ENCODE measurements at regions not wholly inside any gene's neighbourhood (a gene's known extent, or its start where the extent isn't known, plus 50 kb on each side); places are given as distances from the start of the nearest gene placed in this dataset.

- WGBS (ENCODE audit: low lambda C conversion rate), result 2% methylated on average over 2 of the region's 2 CpGs
- Histone ChIP-seq H3K36me3 (replicated peaks in 1 of 2; ENCODE audit: control insufficient read depth in 1 of 2, insufficient read depth in 2 of 2, low read length in 2 of 2) (no peaks in the 10 kb centered on the region), H3K4me1 (ENCODE audit: insufficient read depth, low read length) (no peaks in the 10 kb centered on the region), H4K20me1 (ENCODE audit: insufficient read depth, low read length) (no peaks in the 10 kb centered on the region), H2AFZ (ENCODE audit: low read length) (no peak overlapping the region), H3K27ac (ENCODE audit: extremely low read length, insufficient read depth, low read length) (no peak overlapping the region), H3K9me3 (ENCODE audit: low read length) (no peaks in the 10 kb centered on the region), H3K9ac (ENCODE audit: insufficient read depth, low read depth, low read length) (no peak overlapping the region), H3K4me2 (ENCODE audit: low read depth, low read length) (no peak overlapping the region), H3K27me3 (ENCODE audit: control insufficient read depth in 1 of 2, insufficient read depth in 2 of 2, low read length in 2 of 2) (peaks cover 0 to 5% of the 10 kb centered on the region in 2 experiments; a peak in 1 of 5 replicates), H3K79me2 (ENCODE audit: insufficient read depth, low read length) (no peaks in the 10 kb centered on the region), H3K4me3 (replicated peaks in 1 of 3; ENCODE audit: insufficient read depth in 1 of 3, low read depth in 2 of 3, low read length in 3 of 3) (no peak overlapping the region)
- no peak for DNase-seq (ENCODE audit: low spot score)
- in situ Hi-C loops (cut with HindIII; ENCODE audit: extremely low pct_ligation_motif_present, low pct_unique_long_range_greater_than_20kb) (no loop called here), intact Hi-C loops (cut with micrococcal nuclease; ENCODE audit: unreplicated experiment) (no loop called here)
- no TSS peak for BruUV-seq (replicated peaks)
- ATAC-seq, result no peak
- POLR2A ChIA-PET, result no interaction called here
- no peak for TF ChIP-seq SRY (CRISPR knock-in tag; IDR thresholded peaks at IDR 0.05)
- TF ChIP-seq ZNF772 (CRISPR knock-in tag; IDR thresholded peaks at IDR 0.05), result no peak
- no peak for TF ChIP-seq ZNF776 (CRISPR knock-in tag; IDR thresholded peaks at IDR 0.05)
- TF ChIP-seq SP5 (CRISPR knock-in tag; IDR thresholded peaks at IDR 0.05; ENCODE audit: borderline replicate concordance, low read depth), result no peak
- no peak for TF ChIP-seq BCL3 (CRISPR knock-in tag; IDR thresholded peaks at IDR 0.05)
- TF ChIP-seq MAFG (CRISPR knock-in tag; IDR thresholded peaks at IDR 0.05), result no peak
- TF ChIP-seq DDIT3 (CRISPR knock-in tag; IDR thresholded peaks at IDR 0.05), result no peak
- CTCF ChIA-PET (ENCODE audit: low intra/inter-chr PET ratio, low total read pairs), result no interaction called here
- no peak for FAIRE-seq
Observed at GRCh38 chr1:81547912-81548303, 252.8 kb upstream of the ADGRL2 start.

GRCh38 chr1:81547261-81547911 is 253.3 kb upstream of the ADGRL2 start:
- no peak for ATAC-seq
- in situ Hi-C loops (cut with HindIII; ENCODE audit: extremely low pct_ligation_motif_present, low pct_unique_long_range_greater_than_20kb), result no loop called here
- WGBS (ENCODE audit: low lambda C conversion rate), result under 1% methylated on average over 6 of the region's 6 CpGs
- TF ChIP-seq EEA1 (CRISPR knock-in tag; IDR thresholded peaks at IDR 0.05; ENCODE audit: borderline replicate concordance), result no peak
- TF ChIP-seq TFDP1 (CRISPR knock-in tag; IDR thresholded peaks at IDR 0.05; ENCODE audit: borderline replicate concordance), result no peak
- no peak for TF ChIP-seq DRAP1 (CRISPR knock-in tag; IDR thresholded peaks at IDR 0.05)
- no peak for TF ChIP-seq KLF6 (CRISPR knock-in tag; IDR thresholded peaks at IDR 0.05)
- no peak for TF ChIP-seq HNRNPH1 (optimal IDR thresholded peaks at IDR 0.05; ENCODE audit: low read depth, low read length)
- TF ChIP-seq ARNT2 (CRISPR knock-in tag; IDR thresholded peaks at IDR 0.05; ENCODE audit: low read depth), result no peak
- TF ChIP-seq ZNF512 (CRISPR knock-in tag; IDR thresholded peaks at IDR 0.05), result no peak
- TF ChIP-seq ERF (CRISPR knock-in tag; IDR thresholded peaks at IDR 0.05), result no peak

More at GRCh38 chr1:81547261-81547911, 253.3 kb upstream of the ADGRL2 start:
- BruUV-seq (replicated peaks), result no TSS peak
- Histone ChIP-seq H3K27me3 (ENCODE audit: control insufficient read depth in 1 of 2, insufficient read depth in 2 of 2, low read length in 2 of 2) (peaks cover 0 to 5% of the 10 kb centered on the region in 2 experiments; a peak in 1 of 5 replicates), H3K9ac (ENCODE audit: insufficient read depth, low read depth, low read length) (no peak overlapping the region), H3K4me3 (replicated peaks in 1 of 3; ENCODE audit: insufficient read depth in 1 of 3, low read depth in 2 of 3, low read length in 3 of 3) (no peak overlapping the region), H3K4me2 (ENCODE audit: low read depth, low read length) (no peak overlapping the region), H3K27ac (ENCODE audit: extremely low read length, insufficient read depth, low read length) (no peak overlapping the region), H3K36me3 (replicated peaks in 1 of 2; ENCODE audit: control insufficient read depth in 1 of 2, insufficient read depth in 2 of 2, low read length in 2 of 2) (no peaks in the 10 kb centered on the region), H3K4me1 (ENCODE audit: insufficient read depth, low read length) (no peaks in the 10 kb centered on the region), H3K79me2 (ENCODE audit: insufficient read depth, low read length) (no peaks in the 10 kb centered on the region), H3K9me3 (ENCODE audit: low read length) (no peaks in the 10 kb centered on the region), H4K20me1 (ENCODE audit: insufficient read depth, low read length) (no peaks in the 10 kb centered on the region), H2AFZ (ENCODE audit: low read length) (no peak overlapping the region)
- ChIA-PET CTCF (ENCODE audit: low intra/inter-chr PET ratio, low total read pairs) (no interaction called here), POLR2A (no interaction called here)
- intact Hi-C loops (cut with micrococcal nuclease; ENCODE audit: unreplicated experiment), result no loop called here
- FAIRE-seq, result no peak
- no peak for DNase-seq (ENCODE audit: low spot score)

All from HepG2 (cell line).